ENCODE measurements at regions not wholly inside any gene's neighbourhood (a gene's known extent, or its start where the extent isn't known, plus 50 kb on each side); places are given as distances from the start of the nearest gene placed in this dataset.

GRCh38 chr12:21993438-21993981 is 52.3 kb upstream of the ABCC9 start:
- H3K4me1 Mint-ChIP-seq = peaks cover 9% of the 10 kb centered on the region

GRCh38 chr12:21992823-21993222 is 51.6 kb upstream of the ABCC9 start:
- Mint-ChIP-seq H3K4me3 (no peak overlapping the region), H3K27me3 (no peaks in the 10 kb centered on the region), H3K9me3 (no peaks in the 10 kb centered on the region), H3K36me3 (no peaks in the 10 kb centered on the region), H3K4me1 (peaks cover 9% of the 10 kb centered on the region), H3K27ac (peak overlapping the region; percentile 5)

More at GRCh38 chr12:21993438-21993981, 52.3 kb upstream of the ABCC9 start:
- Mint-ChIP-seq H3K36me3 (no peaks in the 10 kb centered on the region), H3K27ac (peak overlapping the region; percentile 5), H3K9me3 (no peaks in the 10 kb centered on the region), H3K4me3 (no peak overlapping the region), H3K27me3 (no peaks in the 10 kb centered on the region)

GRCh38 chr12:21991526-21991925 is 50.3 kb upstream of the ABCC9 start:
- no peak overlapping the region for H3K27ac Mint-ChIP-seq
- H3K27me3 Mint-ChIP-seq = peaks cover under 1% of the 10 kb centered on the region
- no peak overlapping the region for H3K4me3 Mint-ChIP-seq
- H3K9me3 Mint-ChIP-seq = no peaks in the 10 kb centered on the region
- H3K36me3 Mint-ChIP-seq = no peaks in the 10 kb centered on the region
- H3K4me1 Mint-ChIP-seq = peaks cover 9% of the 10 kb centered on the region
